Stimulated activated CD8-positive, alpha-beta memory T cell treated with anti-CD3 and anti-CD28 coated beads, Interleukin-2, amount 100 ng/mL, for 48 hours (primary cell): ENCODE measurements at regions not wholly inside any gene's neighbourhood (a gene's known extent, or its start where the extent isn't known, plus 50 kb on each side); places are given as distances from the start of the nearest gene placed in this dataset.

Experiments
- DNase-seq, 2 donors: peaks; one replicate each; pipeline ENCODE4 v3.0.0-alpha.2; 2020; ENCODE audit warnings: low read depth in 2 of 2

- DNase-seq: no peak
These were observed 472.4 kb downstream of the ANKRD7 start for GRCh38 chr7:118696879-118697278.

DNA sequence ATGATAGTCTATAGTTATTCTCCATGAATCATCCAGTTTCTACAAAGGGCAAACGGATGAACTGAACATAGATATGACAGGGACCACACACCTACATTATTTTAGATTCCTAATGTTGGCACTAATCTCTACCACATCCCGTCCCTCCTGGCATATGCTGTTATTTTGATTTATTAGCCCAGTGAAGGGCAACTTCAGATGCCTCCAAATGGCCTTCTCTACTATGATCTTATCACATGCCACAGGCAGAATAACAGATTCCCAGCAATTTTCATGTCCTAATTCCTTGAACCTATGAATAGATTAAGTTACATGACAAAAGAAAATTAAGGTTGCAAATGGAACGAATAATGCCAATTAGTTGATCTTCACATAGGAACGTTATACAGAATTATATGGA is 474.7 kb downstream of the ANKRD7 start:
- DNase-seq: no peak

DNA sequence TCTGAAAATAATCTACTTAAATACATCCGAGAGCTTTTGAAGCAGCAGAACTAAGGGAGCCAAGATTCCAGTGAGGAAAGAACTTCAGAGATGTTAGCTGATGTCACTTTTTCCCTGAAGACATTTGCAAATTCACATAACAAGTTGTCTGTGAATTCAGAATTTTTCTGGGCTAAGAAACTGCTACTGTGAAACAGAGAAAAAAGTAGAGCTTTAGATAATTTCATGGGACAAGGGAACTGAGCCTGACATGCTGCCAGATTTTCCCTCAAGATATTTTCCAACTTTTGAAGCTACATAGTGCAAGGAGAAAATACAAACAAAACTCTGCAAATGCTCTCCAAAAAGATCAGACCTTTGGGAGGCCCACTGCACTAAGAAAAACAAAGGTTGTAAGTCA is 484.2 kb downstream of the ANKRD7 start:
- no peak for DNase-seq

GRCh38 chr7:118711688-118712087 is 487.2 kb downstream of the ANKRD7 start:
- DNase-seq: no peak

DNA sequence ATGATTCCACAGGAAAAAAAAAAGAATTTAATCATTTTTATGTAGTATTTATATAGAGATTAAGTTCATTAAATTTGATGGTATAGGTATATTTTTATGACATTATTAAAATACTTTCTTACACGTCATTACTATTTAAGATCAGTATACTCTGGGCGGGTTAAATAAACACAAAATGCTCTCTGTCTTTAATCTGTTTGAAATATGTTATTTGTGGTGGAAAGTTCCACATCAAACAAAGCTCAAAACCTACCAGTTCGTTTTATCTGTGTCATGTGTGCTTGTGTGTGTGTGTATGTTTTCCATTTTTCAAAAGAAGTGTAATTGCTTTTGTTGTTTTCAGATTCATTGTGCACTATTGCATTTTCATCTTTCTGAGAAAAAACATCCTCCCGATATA is 488.5 kb downstream of the ANKRD7 start:
- no peak for DNase-seq

DNA sequence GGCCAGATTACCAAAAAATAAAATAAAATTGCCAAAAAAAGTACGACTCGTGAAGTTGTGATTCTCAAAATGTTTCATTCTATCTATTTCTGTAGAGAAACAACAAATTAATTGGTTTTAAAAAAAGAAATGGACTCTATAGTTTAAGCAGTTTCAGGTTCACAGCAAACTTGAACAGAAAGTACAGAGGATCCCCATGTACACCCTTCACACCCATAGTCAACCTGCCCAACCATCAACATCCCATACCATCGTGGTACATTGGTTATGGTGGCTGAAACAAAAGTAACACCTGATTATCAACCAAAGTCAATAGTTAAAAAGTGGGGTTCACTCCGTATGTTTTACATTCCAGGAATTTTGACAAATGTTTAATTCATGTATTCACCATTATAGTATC is 496.1 kb downstream of the ANKRD7 start:
- DNase-seq: no peak

DNA sequence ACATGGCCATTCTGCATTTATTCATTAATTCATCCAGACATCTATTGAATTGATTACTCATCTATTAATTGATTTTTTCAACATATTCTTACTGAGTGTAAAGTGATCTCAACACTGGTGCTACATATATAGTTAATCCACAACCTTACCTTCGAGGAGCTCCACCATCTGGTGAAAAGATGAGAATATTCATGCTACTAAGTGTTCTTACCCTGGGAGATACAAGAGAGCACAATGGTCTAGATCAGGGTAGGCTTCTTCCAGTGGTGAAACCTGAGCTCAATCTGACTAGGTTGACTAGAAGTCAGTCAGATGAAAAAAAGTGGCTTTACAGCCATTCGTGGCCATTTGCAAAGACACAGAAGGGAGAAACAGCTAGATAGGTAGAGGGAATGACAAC is 507.4 kb downstream of the ANKRD7 start:
- no peak for DNase-seq

GRCh38 chr7:118734541-118734940 is 510.0 kb downstream of the ANKRD7 start:
- no peak for DNase-seq

DNA sequence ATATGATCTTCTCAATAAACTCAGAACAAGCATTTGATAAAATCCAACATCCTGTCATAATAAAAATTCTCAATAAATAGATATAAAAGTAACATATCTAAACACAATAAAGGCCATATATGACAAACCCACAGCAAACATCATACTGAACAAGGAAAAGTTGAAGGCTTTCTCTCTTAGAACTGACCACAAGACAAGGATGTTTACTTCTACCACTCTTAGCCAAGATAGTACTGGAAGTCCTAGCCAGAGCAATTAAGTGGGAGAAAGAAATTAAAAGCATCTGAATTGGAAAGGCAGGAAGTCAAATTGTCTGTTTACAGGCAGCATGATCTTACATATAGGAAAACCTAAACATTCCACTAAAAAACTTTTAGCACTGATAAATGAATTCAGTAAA is 510.9 kb downstream of the ANKRD7 start:
- DNase-seq: no peak

- no peak for DNase-seq
These were observed 513.4 kb downstream of the ANKRD7 start for GRCh38 chr7:118737935-118738334.

DNA sequence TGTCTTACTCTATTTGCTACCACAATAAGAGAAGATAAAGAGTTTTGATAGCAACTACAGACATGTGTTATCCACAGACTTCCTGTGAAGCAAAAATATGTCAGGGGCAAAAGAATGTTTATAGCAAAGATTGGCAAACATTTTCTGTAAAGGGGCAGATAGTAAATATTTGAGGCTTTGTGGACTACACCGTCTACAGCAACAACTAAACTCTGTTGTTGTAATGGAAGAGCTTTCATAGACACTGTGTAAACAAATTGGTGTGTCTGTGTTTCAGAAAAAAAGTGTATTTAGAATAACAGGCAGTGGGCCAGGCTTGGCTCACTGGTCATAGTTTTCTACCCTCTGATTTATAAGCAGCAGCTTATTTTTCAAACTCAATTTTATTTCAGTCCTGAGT is 521.4 kb downstream of the ANKRD7 start:
- DNase-seq: no peak

GRCh38 chr7:118747473-118747872 is 523.0 kb downstream of the ANKRD7 start:
- DNase-seq: no peak

DNA sequence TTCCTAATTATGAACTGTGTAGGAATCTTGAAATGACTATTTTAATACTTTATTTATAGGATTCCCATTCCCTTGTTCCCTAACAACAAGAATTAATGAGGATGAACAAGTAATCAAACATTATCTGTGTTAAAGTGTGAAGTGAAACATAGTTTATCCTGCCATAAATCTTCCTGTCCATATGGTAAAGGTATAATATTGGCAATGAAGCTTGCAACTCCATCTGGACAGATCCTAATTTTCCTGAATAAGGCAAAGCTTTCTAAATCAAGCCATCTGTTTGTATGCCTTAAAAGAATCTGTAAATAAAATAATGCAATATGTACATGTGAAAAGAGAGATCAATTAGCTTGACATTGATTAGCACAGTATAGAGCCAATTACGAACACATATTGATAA is 529.0 kb downstream of the ANKRD7 start:
- no peak for DNase-seq

DNA sequence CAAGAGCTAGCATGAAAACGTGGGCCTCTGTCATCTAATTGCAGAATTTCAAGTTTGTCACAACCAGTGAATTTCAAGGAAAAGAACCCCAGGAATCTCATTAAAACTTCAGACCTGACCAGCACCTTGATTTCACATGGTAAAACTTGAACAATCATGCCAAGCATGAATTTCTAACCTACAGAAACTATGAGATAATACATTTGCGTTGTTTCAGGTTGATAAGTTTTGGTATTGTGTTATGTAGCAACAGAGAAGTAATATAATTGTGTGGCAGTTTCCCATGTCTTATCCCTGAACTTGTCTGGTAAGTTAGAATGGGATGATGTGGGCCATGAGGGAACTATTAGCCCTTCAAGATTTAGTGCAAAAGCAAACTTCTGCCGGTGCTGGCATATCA is 530.1 kb downstream of the ANKRD7 start:
- no peak for DNase-seq

DNA sequence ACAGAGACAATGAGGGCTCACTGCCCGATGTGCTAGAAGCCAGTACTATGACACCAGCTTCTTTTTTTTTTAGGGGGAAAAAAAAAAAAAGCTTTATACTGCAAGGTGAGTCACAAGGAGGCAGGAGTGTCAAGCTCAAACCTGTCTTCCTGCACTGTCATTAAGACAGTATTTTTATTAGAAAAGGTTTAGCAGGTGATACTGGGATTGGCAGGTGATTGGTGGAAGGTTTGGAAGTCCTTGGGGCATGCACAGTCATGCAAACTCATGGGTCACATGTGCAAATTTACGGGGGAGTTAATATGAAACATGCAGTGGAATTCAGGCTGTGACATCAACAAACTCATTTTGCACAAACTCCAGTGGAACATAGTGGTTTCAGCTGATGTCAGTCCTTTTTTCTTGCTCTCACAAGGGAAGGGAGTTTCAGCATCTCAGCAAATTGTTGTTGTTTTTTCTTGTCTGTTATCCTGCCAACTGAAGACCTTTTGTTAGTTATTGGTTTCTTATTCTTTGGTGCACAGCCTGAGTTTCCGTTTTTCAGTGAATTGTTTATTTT is 530.6 kb downstream of the ANKRD7 start:
- DNase-seq: no peak

DNA sequence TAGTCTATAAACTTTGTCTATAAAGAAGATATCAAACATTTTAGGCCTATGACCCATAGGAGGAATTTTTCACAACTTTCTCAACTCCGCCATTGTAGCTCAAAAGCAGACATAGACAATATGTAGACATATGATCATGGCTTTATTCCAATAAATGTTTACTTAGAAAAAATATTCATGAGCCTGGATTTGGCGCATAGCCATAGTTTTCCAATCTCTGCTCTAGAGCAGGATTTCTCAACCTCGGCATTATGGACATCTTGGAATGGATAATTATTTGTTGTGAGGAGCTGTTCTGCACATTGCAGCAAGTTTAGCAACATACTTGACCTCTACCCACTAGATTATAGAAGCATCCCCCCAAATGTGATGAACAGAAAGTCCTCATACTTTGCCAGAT is 532.6 kb downstream of the ANKRD7 start:
- DNase-seq: no peak

DNA sequence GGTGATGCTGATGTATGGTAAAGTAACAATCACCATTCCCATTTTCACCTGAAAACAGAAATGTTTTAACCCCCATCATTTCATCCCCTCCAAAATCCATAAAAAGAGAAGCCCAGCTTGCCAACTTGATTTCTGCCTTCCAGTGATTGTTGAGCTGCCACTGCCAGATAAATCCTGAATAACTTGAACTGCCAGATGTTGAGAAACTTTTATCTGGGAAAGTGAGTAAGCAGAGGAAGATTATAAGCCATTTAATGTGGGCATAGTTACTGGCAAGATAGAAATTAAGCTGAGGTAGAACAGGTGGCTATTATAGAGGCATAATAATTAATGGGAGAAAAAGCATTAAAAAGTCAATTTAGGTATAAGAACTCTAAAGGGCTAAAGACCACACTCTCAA is 534.1 kb downstream of the ANKRD7 start:
- DNase-seq: no peak

- no peak for DNase-seq
These were observed 535.4 kb downstream of the ANKRD7 start for GRCh38 chr7:118759921-118760320.

DNA sequence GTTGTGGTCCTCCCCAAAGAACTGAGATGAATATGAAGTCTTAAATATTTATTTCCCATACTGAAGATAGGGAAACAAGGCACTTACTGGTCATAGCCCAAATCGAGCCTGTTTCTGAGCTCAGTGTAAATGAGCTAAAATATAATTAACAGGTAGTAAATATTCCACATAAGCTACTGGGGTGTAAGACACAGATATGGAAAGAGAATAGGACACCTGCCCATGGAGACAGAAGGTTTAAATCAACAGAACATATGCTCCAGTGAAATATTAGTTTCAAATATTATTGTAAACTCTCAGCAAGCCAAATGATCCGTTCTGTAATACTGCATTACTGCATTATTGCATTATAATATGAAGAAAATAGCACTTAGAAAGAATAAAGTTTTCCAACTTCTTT is 537.9 kb downstream of the ANKRD7 start:
- no peak for DNase-seq

DNA sequence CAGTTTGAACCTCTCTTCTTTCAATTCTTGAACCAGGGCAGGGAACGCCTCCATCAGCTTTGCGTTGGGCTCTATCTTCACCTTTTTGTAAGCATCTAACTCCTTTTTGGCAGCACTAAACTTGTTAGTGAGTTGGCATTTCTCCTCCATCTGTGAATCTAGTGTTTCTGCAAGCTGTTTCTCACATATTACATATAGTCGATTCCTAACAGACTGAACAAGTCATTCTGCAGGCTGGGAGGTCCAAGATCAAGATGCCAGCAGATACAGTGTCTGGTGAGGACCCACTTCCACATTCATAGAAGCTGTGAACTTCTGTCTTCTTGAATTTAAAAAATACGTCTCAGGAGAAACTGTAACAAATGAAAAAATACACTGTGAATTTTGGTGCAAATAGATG is 539.7 kb downstream of the ANKRD7 start:
- DNase-seq: no peak

GRCh38 chr7:118771672-118772071 is 547.2 kb downstream of the ANKRD7 start:
- no peak for DNase-seq

GRCh38 chr7:118777308-118777707 is 552.8 kb downstream of the ANKRD7 start:
- DNase-seq: no peak

- no peak for DNase-seq
These were observed 568.2 kb downstream of the ANKRD7 start for GRCh38 chr7:118792682-118793081.

DNA sequence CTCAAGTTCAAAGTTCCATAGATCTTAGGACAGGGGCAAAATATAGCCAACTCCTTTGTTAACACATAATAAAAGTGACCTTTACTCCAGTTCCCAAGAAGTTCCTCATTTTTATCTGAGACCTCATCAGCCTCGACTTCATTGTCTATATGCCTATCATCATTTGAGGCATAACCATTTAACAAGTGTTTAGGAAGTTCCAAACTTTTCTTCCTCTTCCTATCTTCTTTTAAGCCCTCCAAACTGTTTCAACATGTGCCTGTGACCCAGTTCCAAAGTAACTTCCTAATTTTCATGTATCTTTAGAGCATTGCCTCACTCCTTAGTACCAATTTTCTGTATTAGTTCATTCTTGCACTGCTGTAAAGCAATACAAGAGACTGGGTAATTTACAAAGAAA is 569.1 kb downstream of the ANKRD7 start:
- DNase-seq: no peak

GRCh38 chr7:118794419-118794818 is 569.9 kb downstream of the ANKRD7 start:
- DNase-seq: no peak
